ENCODE measurements at regions not wholly inside any gene's neighbourhood (a gene's known extent, or its start where the extent isn't known, plus 50 kb on each side); places are given as distances from the start of the nearest gene placed in this dataset.

DNA sequence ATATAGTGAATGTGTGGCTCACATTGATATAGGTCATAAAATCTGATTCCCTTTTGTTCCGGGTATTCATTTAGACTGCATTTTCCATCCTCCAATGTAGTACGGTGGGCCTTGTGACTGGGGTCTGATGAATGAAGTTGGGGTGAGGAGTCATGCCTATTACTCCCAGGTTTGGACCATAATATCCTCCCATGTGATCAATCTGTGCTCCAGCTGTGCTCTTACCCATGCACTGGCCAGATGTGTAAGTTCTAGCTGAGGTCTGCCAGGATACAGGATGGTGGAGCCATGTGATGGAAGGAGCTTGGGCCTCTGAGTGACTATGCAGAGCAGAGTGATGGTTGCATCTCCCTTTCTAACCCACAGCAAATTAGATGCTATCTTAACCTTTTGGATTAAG is 1034.0 kb upstream of the TMEM132C start:
- DNase-seq (ENCODE audit: insufficient read length, low spot score) (no peak), FAIRE-seq (no peak)
- TF ChIP-seq POLR2A (IDR thresholded peaks at IDR 0.05; ENCODE audit: low read depth, low read length), result no peak

DNA sequence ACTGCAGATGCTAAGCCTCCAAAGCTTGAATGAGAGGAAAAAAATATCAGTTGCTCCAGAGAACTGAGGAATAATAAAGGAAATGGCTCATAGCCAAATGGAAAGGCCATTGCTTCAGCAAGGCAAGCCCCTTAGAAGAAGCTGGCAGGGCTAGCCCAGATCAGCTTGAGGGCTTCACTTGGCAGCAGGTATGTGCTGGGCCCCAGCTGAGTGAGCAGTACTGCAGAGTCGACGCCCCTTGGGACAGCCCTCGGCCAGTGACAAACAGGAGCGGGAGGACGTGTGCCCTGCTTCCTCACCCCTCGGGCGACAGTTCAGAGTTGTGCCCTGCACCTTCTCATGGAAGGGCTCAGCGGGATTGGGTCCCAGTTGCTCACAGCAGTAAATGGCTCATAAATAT is 1031.2 kb upstream of the TMEM132C start:
- DNase-seq (ENCODE audit: insufficient read length, low spot score) (no peak), FAIRE-seq (no peak)
- no peak for TF ChIP-seq POLR2A (IDR thresholded peaks at IDR 0.05; ENCODE audit: low read depth, low read length)

DNA sequence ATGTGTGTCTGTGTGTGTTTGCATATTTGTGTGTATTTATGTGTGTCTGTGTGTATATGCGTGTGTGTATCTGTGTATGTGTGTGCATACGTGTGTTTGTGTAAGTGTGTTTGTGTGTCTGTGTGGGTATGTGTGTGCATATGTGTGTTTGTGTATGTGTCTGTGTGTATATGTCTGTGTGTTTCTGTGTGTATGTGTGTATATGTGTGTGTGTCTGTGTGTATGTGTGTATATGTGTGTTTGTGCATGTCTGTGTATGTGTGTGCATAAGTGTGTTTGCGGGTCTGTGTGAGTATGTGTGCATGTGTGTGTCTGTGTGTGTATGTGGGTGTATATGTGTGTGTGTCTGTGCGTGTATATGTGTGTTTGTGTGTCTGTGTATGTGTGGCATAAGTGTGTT is 1030.5 kb upstream of the TMEM132C start:
- FAIRE-seq (no peak), DNase-seq (ENCODE audit: insufficient read length, low spot score) (no peak)
- TF ChIP-seq POLR2A (IDR thresholded peaks at IDR 0.05; ENCODE audit: low read depth, low read length), result no peak

DNA sequence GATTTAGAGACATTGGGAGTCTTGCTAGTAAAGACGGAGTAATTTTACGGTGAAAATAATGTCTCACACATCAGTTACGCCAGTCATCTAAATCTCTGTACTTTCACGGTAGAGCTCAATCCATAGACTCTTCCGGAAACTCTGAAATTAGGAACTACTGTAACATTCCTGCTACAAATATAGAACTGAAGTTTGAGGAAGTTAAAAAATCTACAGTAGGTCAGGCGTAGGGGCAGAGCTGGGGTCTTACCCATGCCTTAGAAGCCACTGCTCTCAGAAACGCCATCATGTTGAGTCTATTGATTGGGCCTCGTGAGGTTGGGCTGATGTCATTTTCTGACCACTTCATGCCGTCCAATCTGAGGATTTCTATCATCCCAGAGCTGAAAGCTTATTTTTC is 1029.8 kb upstream of the TMEM132C start:
- TF ChIP-seq POLR2A (IDR thresholded peaks at IDR 0.05; ENCODE audit: low read depth, low read length), result no peak
- FAIRE-seq, result no peak
- DNase-seq (ENCODE audit: insufficient read length, low spot score), result no peak

DNA sequence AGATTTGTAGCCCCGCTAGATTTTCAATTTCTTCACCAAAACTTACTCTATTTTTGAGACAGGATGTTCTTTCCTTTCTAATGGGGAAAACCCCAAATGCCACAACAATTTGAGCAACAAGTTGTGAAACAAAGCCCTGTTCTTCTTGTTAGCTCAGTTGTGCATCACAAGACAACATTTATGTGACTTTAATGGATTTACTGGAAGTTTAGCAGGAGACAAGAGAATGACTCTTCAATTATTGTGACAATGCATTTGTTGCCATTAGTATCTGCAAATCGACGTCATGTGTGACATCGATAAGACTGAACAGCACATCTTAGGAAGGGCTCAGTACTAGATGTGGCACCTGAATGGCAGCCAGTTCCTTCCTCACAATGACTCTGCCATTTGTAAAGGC is 1028.9 kb upstream of the TMEM132C start:
- FAIRE-seq (no peak), DNase-seq (ENCODE audit: insufficient read length, low spot score) (no peak)
- no peak for TF ChIP-seq POLR2A (IDR thresholded peaks at IDR 0.05; ENCODE audit: low read depth, low read length)

DNA sequence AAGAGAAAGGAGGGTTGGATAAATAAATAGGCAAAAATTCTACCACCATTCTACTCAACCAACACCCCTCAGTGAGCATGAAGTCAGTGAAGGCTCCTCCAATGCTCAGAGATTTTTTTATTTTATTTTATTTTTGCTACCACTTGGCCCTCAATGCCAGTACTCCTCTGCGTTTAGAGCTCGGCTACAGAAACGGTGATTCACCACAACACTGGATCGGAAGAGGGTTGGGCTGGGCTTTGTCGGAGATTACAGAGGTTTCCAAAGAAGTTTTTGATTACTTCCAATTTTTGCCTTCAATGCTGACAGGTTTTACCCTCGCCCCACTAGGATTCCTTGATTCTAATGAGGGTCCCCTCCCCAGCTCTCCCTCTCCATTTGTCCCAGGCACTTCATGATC is 1027.2 kb upstream of the TMEM132C start:
- FAIRE-seq (no peak), DNase-seq (ENCODE audit: insufficient read length, low spot score) (no peak)
- TF ChIP-seq POLR2A (IDR thresholded peaks at IDR 0.05; ENCODE audit: low read depth, low read length), result no peak

DNA sequence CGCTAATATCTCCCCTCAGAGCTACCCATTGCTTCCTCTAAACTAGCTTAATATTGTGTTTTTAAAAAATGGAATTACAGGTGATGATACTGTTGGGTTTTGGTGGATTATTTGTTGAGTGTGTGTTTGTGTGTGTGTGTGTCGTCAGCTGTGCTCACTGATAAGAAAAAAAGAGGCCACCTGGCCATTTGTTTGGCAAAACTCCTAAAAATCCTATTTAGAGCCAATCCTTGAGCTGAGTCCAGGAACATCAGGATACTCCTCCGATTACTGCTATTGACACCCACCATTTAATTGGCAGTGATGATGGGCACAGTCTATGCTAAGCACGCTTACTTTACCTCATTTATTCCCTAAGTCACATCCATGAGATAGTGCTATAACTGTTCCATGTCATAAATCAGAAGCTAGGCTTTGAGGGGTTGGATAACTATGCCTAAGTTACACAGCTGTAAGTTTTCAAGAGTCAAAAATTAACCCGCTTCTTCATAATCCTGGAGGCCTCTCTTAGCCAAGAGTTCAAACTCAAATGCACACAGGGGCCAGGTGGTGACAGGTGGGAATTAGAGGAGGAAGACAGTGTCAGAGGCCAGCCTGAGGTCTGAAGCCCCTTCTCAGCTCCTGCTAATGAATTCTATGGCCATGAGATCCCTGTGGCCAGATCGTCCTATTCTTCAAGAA is 1026.6 kb upstream of the TMEM132C start:
- no peak for TF ChIP-seq POLR2A (IDR thresholded peaks at IDR 0.05; ENCODE audit: low read depth, low read length)
- FAIRE-seq, result no peak
- no peak for DNase-seq (ENCODE audit: insufficient read length, low spot score)

DNA sequence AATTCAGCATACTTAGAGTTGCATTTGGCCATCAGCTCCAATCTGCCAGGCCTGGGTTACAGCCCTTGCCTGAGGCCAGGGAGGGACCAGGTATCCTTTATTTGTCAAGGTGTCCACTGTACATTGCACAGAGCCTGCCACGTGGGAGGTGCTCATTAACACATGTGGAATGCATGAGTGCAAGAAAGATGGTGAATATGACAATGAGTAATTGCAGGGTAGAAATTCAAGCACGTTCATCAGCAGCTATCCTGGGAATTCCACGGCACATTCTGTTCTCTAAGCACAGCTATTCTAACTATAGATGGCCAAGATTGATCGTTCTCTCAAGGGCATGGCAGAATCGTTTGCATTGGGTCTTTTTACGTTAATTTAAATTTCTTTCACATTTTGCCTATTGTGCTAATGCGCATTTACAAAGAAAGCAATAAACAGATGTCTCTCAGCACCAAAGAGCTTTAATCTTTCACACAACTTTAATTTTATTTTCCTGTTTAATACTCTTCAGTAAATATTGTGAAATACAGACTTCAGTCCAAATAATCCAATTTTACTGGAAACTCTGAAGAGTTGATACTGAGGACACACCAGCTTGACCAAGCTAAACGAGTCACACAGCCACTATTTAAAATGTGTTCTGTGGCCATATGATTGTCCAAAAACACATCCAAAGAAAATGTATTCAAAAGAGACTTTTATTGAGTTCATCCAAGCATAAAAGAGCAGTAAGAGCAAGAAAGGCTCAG is 1025.7 kb upstream of the TMEM132C start:
- no peak for FAIRE-seq
- TF ChIP-seq POLR2A (IDR thresholded peaks at IDR 0.05; ENCODE audit: low read depth, low read length), result no peak
- DNase-seq (ENCODE audit: insufficient read length, low spot score), result no peak

DNA sequence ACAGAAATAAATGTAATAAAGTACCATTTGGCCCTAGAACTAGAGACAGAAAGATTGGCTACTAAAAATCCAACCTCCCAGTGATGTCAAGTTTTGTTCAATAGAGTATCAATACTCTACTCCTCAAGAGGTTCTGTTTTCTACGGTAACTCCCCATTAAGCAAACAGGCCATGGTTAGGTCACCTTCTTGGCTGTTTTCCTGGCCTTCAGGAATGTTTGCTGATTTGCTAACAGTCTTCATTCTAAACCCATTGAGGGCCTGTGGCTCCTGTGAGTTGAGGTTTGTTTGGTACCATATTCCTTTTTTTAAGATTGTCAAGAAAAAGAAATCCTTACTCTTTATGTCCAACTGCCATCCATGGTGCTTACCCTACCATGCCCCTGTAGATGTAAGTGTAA is 1022.0 kb upstream of the TMEM132C start:
- no peak for DNase-seq (ENCODE audit: insufficient read length, low spot score)
- no peak for FAIRE-seq
- TF ChIP-seq POLR2A (IDR thresholded peaks at IDR 0.05; ENCODE audit: low read depth, low read length), result no peak

DNA sequence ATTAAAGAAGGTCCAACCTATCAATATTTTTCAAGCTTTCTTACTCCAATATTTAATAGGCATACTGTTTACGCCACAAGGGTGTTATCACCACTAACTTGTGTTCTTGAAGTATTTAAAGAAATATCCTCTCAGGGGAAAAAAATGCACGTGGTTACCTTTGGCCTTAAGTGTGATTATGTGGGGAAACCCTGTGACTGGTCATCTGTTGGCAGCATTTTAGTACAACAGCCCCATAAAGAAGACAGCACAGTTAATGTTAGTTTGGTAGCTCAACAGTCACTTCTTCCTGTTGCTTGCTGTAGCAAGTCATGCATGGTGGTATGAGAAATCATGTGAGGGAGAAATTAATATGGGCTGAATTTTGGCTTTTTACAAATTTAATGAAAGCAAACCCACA is 1021.5 kb upstream of the TMEM132C start:
- TF ChIP-seq POLR2A (IDR thresholded peaks at IDR 0.05; ENCODE audit: low read depth, low read length), result no peak
- DNase-seq (ENCODE audit: insufficient read length, low spot score), result no peak
- FAIRE-seq, result no peak

DNA sequence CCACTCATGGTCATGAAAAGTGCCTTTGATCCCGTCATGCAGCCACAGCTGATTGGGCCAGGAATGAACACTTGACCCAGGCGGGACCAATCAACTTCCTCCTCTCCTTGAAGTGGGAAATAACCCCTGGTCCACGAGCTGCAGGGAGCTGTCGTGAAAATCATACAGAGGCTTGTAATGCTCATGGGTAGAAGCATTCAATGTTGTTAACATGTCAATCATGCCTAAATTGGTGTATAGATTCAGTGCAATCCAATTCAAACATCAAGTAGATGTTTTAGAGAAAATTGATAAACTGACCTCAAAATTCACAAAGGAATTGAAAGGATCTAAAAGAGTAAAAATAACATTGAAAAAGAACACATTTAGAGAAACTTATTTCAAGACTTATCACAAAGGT is 1019.0 kb upstream of the TMEM132C start:
- no peak for DNase-seq (ENCODE audit: insufficient read length, low spot score)
- no peak for TF ChIP-seq POLR2A (IDR thresholded peaks at IDR 0.05; ENCODE audit: low read depth, low read length)
- FAIRE-seq, result no peak

DNA sequence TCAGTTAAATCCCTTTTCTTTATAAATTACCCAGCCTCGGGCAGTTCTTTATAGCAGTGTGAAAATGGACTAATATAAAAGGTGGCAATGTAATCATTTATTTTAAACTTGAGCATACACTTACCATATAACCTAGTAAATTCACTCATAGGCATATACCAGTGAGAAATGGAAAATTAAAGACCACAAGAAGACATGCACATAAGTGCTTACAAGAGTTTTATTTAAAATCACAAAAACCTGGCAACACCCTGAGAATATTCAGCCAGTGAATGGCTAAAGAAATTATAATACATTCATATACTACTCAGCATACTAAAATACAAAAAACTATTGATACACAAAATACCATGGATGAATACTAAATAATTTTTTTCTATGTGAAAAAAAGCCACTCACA is 1017.5 kb upstream of the TMEM132C start:
- no peak for TF ChIP-seq POLR2A (IDR thresholded peaks at IDR 0.05; ENCODE audit: low read depth, low read length)
- DNase-seq (ENCODE audit: insufficient read length, low spot score) (no peak), FAIRE-seq (no peak)

DNA sequence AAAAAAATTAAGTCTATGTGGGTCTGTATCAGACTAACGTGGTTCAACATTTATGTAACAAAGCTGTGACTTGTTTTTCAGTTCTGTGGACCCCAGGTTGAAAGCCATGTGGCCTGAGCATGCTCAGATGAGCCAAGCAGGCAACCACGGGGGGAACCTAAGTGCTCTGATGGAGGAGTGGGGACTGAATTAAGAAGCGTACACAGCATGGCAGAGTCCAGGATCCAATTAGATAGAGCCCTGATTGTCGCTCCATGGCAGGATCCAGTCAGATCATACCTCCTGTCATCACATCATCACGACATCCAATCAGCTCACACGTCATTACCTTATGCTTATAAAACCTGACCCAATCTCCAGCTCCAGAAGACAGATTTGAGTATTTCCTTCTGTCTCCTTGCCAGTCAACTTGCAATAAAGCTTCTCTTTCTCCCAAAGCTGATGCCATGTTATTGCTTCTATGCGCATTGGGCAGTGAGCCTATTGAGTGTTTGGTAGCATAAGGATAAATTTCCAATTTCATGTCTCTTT is 1013.1 kb upstream of the TMEM132C start:
- DNase-seq (ENCODE audit: insufficient read length, low spot score) (no peak), FAIRE-seq (no peak)
- no peak for TF ChIP-seq POLR2A (IDR thresholded peaks at IDR 0.05; ENCODE audit: low read depth, low read length)

DNA sequence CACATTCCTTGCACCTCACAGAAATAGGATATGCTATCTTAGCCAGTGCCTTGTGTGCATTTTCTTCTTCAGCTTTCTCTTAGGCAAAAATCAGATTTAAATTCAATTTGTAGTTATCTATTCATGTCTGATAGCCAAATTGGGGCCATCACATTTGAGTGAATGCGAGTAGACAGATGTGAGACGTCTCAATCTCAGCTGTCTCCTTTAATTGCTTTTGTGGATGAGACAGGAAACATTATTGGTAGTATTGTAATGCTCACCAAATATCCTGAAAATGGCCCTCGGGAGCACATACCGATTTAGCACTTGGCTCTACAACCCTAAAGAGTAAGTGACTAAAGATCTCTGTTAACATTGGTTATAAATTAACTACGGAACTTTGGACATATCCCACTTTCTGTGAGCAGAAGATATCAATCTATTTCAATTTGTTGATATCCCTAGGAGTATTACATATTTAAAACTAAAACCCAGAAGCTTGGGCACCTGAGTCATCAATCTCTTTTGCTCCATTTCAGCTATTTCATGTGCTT is 1012.5 kb upstream of the TMEM132C start:
- FAIRE-seq (no peak), DNase-seq (ENCODE audit: insufficient read length, low spot score) (no peak)
- TF ChIP-seq POLR2A (IDR thresholded peaks at IDR 0.05; ENCODE audit: low read depth, low read length), result no peak

All from H54 (cell line).